WERI-Rb-1 (cell line): ENCODE measurements at regions not wholly inside any gene's neighbourhood (a gene's known extent, or its start where the extent isn't known, plus 50 kb on each side); places are given as distances from the start of the nearest gene placed in this dataset.

Experiments
- DNase-seq: peaks from one replicate; pipeline ENCODE4 v3.0.0-alpha.2; 2020
- H3K27ac ChIP-seq: fragments of 250-450 bp; sonication (Bioruptor Pico); 2 replicates; pipeline ENCODE4 v1.5.1; 2020; ENCODE audit warnings: mild to moderate bottlenecking, moderate library complexity
- H3K27me3 ChIP-seq: fragments of 250-450 bp; sonication (Bioruptor Pico); 2 replicates; pipeline ENCODE4 v1.5.1; 2021; ENCODE audit warnings: mild to moderate bottlenecking, low read depth, moderate library complexity; ENCODE audit not compliant: insufficient read depth, severe bottlenecking
- H3K36me3 ChIP-seq: fragments of 250-450 bp; sonication (Bioruptor Pico); 2 replicates; pipeline ENCODE4 v1.5.1; 2020; ENCODE audit warnings: mild to moderate bottlenecking, moderate library complexity
- H3K4me3 ChIP-seq: 2 replicates; pipeline ENCODE4 v1.5.1; 2011; ENCODE audit warnings: low read depth, mild to moderate bottlenecking, control low read depth, low read length
- H3K9me3 ChIP-seq: fragments of 250-450 bp; sonication (Bioruptor Pico); 2 replicates; pipeline ENCODE4 v1.5.1; 2021; ENCODE audit warnings: mild to moderate bottlenecking, moderate library complexity; ENCODE audit not compliant: severe bottlenecking
- CTCF ChIP-seq: IDR thresholded peaks from 2 replicates; pipeline ENCODE4 v1.5.1; 2011; ENCODE audit warnings: low read depth, mild to moderate bottlenecking, control low read depth, inconsistent platforms, low read length

- no peak for TF ChIP-seq CTCF
- Histone ChIP-seq H3K27me3 (no peaks in the 10 kb centered on the region), H3K36me3 (no peaks in the 10 kb centered on the region), H3K27ac (no peak overlapping the region), H3K4me3 (no peak overlapping the region), H3K9me3 (peaks cover 9% of the 10 kb centered on the region)
- DNase-seq: no peak
Measured at GRCh38 chr2:64348386-64349130, 105.4 kb upstream of the LGALSL start.

GRCh38 chr2:64349131-64349530 lies 104.8 kb upstream of the LGALSL start:
- H3K36me3 ChIP-seq: no peaks in the 10 kb centered on the region
- DNase-seq: peak; percentile 86
- H3K27me3 ChIP-seq: no peaks in the 10 kb centered on the region
- H3K4me3 ChIP-seq: no peak overlapping the region
- H3K9me3 ChIP-seq: peaks cover 11% of the 10 kb centered on the region
- peak; percentile 6; the same call in 1 of the 2 replicates for TF ChIP-seq CTCF
- no peak overlapping the region for H3K27ac ChIP-seq

DNA sequence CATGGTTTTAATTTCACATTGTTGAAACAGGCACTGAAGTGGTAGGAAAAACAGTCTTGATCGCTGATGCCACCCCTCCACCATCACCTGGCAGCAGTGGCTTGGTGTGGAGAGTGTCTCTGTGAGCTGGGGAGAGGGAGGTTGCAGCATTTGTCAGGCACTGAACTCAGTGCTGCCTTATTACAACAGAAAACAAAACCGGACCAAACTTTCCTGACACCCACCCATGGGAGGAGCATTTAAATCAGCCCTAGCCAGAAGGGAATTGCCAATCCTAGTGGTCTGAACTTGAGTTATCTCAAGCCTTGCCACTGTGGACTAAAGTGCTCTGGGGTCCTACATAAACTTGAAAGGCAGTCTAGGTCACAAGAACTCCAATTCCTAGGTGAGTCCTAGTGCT lies 103.0 kb upstream of the LGALSL start:
- Histone ChIP-seq H3K36me3 (no peaks in the 10 kb centered on the region), H3K27me3 (no peaks in the 10 kb centered on the region), H3K4me3 (no peak overlapping the region), H3K9me3 (peaks cover 11% of the 10 kb centered on the region), H3K27ac (no peak overlapping the region)
- TF ChIP-seq CTCF: no peak
- no peak for DNase-seq

- no peak overlapping the region for H3K27ac ChIP-seq
- TF ChIP-seq CTCF: no peak
- no peak for DNase-seq
Measured at GRCh38 chr2:64352292-64352691, 101.7 kb upstream of the LGALSL start.

DNA sequence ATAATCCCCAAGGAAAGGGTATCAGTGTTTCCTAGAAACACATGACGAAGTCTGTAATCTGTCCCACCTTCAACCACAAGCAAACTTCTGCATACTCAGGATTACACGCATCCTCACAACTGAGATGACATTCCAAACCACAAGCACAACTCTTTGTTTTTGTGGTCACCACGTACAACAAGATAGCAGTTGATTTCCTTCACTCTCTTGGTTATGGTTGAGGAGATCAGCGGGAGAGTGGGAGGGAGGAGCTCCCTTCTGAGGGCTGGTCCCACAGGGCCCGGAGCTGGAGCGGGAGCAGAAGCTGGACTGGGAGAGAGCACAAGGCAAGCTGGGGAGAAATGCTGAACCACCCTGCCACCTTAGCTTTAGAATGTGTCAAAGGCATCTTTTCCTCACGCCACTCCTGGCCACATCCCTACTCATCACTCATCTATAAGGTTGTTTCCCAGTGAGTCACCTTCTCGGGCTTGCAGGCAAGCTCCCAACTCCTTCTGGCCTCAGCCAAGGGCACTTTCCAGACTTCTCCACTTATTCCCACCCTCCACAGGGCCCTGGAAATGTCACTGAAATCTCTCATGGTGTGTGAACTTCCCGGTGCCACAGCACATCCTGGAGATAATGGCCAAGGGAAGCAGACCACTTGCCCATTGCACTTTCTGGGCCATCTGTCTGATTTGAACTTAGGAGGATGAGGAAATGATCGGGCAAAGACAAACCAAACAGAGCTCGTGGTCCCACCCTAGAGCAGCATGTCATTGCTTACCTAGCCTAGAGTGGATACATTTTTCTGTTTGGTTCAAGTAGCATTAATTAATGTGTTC lies 98.9 kb upstream of the LGALSL start:
- Histone ChIP-seq H3K27ac (no peak overlapping the region), H3K36me3 (no peaks in the 10 kb centered on the region), H3K27me3 (no peaks in the 10 kb centered on the region), H3K4me3 (no peak overlapping the region), H3K9me3 (peaks cover 11% of the 10 kb centered on the region)
- DNase-seq: no peak
- TF ChIP-seq CTCF: no peak

More at GRCh38 chr2:64352292-64352691, 101.7 kb upstream of the LGALSL start:
- no peaks in the 10 kb centered on the region for H3K36me3 ChIP-seq
- no peak overlapping the region for H3K4me3 ChIP-seq
- no peaks in the 10 kb centered on the region for H3K27me3 ChIP-seq
- H3K9me3 ChIP-seq: peaks cover 11% of the 10 kb centered on the region
